HG02642 (cell line): ENCODE measurements at regions not wholly inside any gene's neighbourhood (a gene's known extent, or its start where the extent isn't known, plus 50 kb on each side); places are given as distances from the start of the nearest gene placed in this dataset.

Experiments used
- ATAC-seq: cut with Tn5 transposase; IDR thresholded peaks from one replicate; pipeline ENCODE4 v1.9.1; 2021; ENCODE audit warnings: mild to moderate bottlenecking; ENCODE audit not compliant: unreplicated experiment, poor library complexity

DNA sequence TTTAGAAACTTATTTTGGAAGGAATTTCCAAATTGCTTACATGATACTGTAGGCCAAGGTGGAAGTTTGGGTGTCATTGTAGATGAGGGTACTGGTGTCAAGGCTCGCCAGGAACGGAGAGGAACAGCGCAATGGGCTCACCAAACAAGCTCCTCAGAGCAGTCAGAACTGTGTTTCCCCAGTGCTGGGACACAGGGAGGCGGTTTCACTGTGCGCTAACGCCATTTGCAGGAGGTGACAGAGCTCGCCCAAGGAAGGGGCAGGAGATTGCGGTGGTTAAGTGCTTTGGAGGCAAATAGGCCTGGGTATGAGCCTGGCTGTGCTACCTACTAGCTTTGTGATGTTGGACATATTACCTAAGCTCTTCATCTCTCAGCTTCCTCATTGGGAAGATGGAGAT lies 57.3 kb downstream of the HHEX start:
- ATAC-seq: no peak

DNA sequence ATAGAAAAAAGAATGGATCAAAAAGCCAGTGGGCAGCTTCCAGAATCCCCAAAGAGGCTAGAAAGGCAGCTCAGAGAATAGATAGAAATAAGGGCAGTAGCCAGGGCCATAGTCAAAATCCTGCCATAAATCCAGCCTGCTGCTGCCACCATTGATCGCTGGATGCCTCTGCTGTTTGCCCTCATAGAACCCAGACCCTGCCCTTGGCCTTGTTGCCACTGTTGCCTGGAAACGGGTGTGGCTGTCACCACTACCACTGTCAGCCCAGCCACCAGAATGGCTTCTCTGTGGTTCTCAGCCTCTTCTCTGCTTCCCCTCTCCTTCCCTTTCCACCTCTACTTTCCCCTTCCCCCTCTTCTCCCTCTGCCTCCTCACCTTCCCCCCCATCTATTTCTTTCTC lies 57.8 kb downstream of the HHEX start:
- ATAC-seq: no peak

DNA sequence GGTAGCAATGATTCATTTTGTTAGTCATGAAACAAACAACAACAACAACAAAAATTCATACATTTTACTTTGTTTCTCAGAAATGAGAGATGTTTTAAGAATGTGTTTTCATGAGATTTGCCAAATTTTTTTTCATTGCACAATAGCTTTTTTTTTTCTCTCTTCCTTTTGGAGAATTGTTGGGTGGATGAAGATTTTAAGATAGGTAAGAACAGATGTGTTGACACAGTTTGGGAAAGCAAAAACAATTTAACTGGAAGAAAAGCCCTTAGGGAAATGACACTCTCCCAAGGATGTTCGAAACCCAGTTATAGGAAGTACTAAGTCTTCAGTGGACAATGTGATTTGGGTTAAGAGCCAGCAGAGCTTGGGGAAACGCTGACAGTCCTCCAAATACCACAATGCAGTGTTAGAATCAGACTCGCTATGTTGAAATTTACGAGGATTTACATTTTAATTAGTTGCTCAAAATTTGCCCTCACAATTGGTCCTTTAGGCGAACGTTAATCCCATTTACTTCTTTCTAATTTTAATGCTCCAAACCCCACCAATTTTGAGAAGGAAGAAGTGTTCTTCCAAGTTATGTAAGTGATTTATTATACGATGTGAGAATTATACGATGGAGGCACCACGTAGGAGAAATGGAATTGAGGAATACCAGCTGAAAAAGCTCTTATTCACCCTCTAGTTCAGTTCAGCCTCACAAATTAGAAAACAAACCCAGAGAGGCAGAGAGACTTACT lies 61.2 kb downstream of the HHEX start:
- no peak for ATAC-seq

DNA sequence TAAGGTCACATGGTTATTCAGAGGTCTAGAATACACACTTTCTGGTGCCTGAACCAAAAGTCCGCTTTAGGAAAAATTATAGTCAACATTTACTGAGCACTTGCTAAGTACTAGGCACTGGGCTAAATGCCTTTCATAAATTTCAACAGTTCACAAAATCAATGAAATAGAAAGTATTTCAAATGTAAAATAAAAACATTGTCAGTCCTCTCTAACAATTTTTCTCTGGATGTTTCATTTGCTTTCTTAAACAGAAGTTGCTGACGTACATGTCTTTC lies 61.7 kb downstream of the HHEX start:
- ATAC-seq: no peak

DNA sequence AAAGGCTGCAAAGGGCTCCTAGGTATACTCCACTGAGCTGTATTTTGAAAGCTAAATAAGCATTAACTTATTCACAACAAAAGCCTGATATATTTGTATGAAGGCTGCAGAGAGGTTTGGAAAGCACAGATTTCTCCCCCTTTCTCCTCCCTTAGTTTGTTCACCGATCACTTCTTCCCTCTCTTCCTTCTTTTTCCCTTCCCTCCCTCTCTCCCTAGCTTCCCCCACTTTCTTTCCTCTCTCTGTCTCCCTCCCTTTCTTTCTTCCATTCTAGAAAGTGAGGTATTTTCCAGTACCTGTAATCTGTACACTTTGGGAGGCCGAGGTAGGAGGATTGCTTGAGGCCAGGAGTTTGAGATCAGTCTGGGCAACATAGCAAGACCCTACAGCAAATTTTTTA lies 62.1 kb downstream of the HHEX start:
- ATAC-seq: no peak

DNA sequence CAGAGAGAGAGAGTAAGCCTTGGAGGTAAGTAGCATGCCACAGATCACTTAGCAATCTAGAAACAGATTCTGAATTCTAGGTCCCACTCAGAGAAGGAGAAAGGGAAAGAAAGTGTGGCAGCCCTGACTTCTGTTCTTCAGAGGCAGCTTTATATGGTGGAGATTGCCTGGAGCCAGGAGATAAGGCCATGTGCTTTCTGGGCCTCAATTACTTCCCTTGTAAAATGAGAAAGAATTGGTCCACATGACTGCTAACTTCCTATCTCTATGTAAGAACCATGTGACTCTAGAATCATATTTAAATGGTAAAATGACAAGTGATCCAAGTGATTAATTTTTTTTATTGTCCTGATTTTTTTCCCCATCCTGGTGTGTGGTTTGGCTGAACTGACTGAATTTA lies 64.1 kb downstream of the HHEX start:
- ATAC-seq: no peak

DNA sequence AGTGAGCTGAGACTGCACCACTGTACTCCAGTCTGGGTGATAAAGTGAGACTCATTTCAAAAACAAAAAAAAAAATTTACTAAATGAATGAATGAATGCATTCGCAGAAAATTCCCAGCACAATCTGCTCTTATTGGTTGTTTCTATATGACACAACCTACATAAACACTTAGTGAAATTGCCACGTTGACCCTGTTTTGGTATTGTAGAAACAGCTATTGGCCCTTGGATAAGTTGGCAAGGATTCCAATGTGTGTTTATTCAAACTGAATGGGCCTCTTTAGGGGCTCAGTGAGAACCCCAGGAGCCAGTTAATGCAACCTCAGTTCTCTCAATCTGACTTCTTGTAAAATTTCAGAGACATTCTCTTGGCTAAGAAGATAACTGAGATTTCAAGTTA lies 66.0 kb downstream of the HHEX start:
- no peak for ATAC-seq

DNA sequence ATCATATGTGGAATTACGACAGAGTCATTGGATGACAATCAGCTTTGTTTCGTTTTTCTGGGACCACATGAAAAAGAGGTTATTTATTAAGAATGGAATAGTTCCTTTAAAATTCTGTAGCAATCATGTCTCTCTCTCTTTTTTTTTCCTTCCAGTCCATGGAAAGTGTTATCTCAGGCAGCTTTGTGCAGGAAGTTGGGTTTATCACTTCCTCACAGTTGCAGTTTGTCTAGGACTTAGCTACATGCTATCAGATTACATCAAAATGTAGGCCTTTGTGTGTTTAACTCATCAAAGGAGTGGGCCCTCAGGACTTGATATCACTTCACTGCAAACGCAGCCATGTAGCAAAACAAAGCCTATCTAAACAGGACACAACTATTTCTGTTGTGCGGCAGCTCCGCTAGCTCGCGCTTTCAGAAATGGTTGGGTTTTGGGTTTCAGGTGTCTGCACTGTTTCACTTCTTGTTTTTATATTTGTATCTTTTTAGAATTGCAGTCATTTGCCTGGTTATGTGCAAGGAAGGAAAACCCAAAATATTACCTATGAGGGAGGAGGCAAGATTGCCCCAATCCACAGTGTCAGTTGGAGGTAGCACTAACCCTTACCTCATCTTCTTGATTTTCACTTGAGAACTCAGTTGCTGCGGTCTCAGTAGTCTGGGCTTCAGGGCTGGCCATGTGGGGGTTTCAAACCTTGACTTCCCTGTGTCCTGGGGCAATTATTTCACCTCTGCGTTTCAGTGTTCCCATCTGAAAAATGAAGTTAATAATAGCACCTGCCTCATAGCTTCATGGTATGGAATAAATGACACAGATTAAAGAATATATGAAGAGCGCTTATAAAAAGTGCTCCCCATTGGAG lies 66.7 kb downstream of the HHEX start:
- ATAC-seq: peak; percentile 88

DNA sequence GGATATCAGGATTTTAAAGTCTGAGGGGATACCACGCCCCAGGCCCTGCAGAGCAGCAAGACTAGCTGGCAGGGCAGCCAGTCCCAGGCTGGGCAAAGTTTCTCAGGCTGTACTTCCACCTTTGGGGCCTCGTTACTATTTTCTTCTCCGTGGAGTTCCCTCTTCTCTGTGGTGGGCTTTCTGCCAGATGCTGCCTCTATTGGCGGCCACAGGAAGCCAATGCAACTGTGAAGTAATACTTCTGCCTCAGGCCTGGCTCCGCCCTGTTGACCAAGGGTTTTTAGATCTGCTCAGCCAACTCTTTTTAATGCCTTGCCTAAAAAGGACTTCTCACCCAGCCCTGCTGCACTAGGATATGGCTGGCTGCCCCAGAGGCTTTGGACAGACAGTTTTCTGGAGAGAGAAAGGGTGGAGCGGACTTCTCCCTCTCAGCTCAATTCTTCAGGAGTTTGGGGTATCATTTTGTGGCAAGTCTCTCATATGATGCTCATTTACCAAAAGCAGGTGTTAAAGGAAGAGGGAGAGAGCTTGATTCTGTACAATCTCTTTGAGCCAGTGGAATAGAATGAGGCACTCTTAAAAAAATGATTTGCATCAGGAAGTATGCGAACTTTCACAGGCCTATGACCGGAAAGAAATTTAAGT lies 67.4 kb downstream of the HHEX start:
- ATAC-seq: peak; percentile 70

DNA sequence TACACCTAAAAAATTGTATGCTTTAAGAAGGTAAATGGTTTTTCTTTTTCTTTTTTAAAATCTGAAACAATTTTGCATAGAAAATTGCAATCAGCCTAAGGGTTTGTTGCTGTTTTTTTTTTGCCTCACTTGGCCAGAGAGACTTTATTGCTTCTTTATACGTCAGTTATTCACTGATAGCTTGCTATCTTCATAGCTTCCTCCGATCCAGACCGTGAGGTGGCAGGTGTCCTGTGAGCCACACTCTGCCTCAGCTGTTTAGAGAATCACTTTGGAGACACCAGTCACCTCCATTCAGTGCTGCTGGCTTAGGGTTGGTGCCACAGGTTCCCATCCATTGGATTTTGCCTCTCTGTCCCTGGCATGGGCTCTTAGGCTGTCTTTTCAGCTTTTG lies 68.0 kb downstream of the HHEX start:
- ATAC-seq: no peak

DNA sequence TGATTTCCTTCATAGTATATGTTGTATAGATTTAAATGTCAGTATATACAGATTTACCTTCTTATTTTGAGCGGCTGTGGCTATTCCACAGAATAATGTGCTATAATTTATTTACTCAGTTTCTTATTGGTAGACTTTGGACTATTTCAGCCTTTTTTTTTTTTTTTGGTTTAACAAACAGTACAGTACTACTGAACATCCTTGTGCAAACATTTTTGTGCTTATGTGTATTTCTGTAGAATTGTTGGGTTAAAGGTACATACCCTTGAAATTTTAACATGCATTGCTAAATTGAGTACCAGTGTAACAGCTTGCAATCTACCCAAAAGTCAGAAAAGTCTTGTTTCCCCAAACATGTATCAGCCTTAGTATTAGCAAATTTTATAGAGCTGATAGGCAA lies 68.8 kb downstream of the HHEX start:
- ATAC-seq: no peak

DNA sequence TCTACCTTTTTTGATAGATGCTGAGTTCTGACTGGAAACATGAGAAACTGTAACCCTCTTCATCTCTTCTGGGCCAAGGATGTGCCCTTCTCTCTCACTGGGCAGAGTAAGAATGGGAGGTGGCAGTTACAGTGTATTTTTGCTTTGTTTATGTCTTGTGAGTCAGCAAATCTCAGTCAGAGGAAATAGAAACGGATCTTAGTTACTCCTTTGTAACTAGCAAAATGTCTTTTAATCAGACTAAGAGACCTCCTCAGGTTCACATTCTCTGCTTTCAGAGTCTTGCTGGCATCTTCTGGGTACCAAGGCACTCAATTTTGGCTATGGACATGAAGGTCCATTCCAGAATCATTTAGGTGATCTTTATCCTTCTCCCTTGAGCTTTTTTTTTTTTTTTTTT lies 70.9 kb downstream of the HHEX start:
- no peak for ATAC-seq

DNA sequence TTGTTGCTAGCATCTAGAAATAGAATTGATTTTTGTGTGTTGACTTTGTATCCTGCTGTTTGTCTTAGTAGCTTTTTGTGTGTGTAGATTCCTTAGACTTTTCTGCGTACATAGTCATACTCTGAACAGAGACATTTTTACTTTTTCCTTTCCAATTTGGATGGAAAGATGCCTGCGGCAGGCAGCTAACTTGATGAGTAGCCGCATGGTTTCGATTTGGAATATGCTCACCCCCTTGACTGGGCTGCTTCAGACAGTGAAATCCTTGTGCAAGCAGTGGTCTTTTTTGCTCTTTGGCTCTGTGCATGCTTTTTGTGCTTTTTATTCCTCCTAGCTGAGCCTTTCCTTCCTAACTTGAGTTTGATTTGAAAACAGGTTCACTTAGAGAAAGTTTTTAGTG lies 71.8 kb downstream of the HHEX start:
- ATAC-seq: no peak

DNA sequence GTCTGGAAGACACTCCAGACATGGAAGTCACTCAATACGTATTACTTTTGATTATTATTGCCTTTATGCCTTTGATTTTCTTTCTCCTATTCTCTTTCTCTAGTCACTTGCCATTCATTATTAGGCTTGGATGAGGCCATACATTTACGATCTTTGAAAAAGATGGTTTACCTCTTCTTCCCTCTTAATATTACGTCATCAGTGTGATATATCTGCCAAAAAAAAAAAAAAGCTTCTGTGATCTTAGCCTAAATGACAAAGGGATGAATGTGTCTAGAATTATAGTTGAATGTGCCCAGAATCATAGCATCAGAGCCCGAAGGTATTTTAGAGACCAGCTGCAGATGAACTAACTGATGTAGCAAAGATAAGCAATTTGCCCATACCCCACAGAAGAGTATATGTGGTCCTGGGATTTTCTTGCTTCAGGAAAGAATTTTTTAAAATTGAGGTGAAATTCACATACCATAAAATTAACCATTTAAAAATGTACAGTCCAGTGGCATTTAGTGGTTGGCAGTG lies 73.9 kb downstream of the HHEX start:
- no peak for ATAC-seq

DNA sequence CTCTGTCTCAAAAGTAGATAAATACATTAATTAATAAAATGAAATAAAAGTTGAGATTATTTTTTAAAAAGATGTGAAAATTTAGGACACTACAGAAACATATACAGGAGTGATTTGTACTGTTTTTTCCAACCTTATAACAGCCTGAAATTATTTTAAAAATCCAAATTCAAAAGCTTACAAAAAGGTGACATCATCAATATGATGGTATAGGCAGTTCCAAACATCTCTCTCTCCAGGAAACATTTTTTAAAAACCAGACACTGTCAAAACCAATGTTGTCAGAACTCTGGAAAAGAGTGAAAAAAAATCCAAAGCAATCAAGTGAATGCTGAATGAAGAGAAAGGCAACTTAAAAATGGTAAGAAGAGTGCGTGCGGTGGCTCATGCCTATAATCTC lies 76.7 kb downstream of the HHEX start:
- ATAC-seq: no peak

DNA sequence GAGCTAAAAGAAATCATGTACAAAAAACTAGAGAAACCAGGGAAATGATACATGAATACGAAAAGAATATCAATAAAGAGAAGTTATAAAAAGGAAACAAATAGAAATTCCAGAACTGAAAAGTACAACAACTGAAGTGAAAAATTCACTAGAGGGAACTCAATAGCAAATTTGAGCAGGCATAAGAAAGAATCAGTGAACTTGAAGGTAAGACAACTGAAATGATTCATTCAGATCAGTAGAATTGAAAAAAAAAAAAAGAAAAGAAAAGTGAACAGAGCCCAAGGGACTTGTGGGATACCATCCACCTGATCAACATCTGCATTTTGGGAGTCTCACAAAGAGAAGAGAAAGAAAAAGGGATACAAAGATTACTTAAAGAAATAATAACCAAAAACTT lies 78.3 kb downstream of the HHEX start:
- ATAC-seq: no peak

DNA sequence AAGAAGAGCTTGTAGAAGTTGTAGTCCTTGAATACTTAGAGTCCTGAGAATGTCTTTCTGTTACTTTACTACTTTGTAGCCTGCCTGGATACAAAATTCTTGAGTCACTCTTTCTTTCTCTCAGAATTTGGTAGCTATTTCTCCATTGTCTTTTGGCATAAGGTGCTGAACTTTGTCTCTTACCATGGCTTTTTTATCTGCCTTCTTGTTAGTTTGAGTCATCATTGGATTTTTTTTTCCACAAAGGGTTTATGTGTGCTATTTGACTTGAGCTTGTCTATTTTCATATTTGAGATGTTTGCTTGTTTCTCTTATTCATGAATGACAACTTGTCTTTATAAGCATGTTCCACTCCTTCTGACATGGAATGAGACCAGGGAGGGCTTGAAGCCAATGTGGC lies 74.5 kb upstream of the EXOC6 start:
- no peak for ATAC-seq

DNA sequence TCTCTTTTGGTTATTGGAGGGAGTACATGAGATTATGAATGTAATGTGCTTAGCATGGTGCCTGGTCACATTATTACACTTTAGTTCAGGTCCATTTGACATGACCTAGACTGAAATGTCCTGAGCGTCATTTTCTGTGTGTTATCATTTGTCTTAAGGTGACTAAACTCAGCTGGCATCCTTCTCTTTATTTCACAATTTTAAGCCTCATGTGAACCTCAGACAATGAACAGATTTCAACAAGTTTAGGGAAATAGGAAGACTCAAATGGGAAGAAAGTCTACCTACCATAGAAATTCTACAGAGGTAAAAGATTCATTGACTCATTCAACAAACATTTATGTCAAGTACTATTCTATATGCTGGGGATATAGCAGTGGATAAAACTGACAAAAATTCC lies 70.2 kb upstream of the EXOC6 start:
- ATAC-seq: no peak

DNA sequence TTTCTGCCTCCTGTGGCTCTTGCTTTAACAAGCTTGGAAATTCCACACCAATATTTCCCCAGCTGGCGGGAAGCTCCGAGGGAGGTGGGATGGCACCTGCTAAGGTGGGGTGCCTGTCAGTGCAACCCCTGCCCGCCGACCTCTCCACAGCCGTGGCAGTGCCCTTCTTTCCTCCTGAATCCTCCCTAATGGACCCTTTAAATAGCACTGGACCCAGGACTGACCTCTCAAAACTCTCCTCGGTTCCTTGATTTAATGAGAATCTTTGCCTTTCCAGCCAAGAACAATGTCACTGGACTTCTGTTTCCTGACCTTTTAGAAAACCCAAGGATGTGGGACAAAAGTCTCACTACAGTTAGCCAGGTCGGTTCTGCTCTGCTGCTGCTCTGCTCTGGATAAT lies 63.2 kb upstream of the EXOC6 start:
- no peak for ATAC-seq

DNA sequence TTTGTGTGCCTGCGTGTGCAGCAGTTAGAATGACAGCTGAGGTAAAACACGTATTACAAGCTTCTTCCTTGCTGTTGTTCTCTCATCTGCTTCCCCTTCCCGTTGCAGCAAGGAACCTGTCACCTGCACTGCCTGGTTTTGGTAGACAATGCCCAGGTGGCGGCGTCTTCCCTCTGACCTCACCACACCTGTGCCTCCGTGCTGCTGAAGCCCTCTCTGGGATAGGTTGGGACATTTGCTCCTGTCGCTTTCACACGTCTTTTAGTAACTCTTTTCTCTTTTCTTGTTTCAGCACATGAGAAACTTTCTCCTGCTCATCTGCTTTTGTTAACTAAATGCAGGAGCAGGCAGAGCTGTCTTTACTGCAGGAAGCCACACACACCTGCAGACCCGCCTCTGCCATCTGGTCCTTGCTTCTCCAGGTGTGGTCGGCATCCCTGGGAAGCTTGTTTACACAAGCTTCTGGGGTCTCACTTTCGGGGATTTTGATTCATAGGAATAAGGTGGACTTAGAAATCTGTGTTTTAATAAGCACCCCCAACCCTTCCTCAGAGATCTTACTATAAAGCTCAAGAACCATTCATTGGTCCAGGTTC lies 60.7 kb upstream of the EXOC6 start:
- ATAC-seq: no peak

DNA sequence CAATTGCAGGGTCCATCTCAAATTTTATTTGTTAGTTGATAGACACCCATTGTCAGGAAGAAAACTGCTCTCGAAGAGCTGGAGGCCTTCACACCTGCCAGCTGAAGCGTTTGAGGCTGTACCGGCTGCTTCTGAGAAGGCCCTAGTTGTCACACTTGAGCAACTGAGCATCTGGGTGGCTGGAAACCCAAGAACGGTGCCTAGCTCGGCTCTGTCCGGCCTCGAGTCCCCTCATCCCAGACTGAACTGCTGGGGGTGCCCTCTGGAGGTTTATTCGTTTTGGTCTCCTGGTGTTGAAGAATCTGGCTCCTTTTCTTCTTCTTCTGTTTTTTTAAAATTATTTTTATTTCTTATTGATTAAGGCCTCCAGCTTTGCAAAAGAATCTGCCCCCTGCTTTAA lies 59.3 kb upstream of the EXOC6 start:
- ATAC-seq: no peak
